ENCODE measurements at regions not wholly inside any gene's neighbourhood (a gene's known extent, or its start where the extent isn't known, plus 50 kb on each side); places are given as distances from the start of the nearest gene placed in this dataset.

GRCh38 chr2:58794916-58795315, 553.8 kb upstream of the FANCL start:
- FAIRE-seq: no peak
- in situ Hi-C loops (cut with MboI): no loop called here
- RAD21 ChIA-PET (ENCODE audit: unreplicated experiment): no interaction called here
- TF ChIP-seq YY1 (IDR thresholded peaks at IDR 0.05; ENCODE audit: low read depth, low read length) (no peak), CTCF (IDR thresholded peaks at IDR 0.05 in 2 of 3, conservative IDR thresholded peaks at IDR 0.05 in 1 of 3; ENCODE audit: control insufficient read depth in 2 of 3, extremely low read depth in 1 of 3, insufficient read depth in 1 of 3, low read depth in 3 of 3, low read length in 3 of 3) (no peak), EED (IDR thresholded peaks at IDR 0.05; ENCODE audit: low read depth) (no peak), ZNF274 (IDR thresholded peaks at IDR 0.05; ENCODE audit: insufficient read depth, insufficient read length) (no peak), ZNF217 (IDR thresholded peaks at IDR 0.05) (no peak), SRF (IDR thresholded peaks at IDR 0.05; ENCODE audit: low read depth in 2 of 2, low read length in 2 of 2) (no peak), NR2C1 (IDR thresholded peaks at IDR 0.05) (no peak), RAD51 (IDR thresholded peaks at IDR 0.05) (no peak), ZNF24 (IDR thresholded peaks at IDR 0.05) (no peak), E2F4 (IDR thresholded peaks at IDR 0.05; ENCODE audit: low read depth, low read length) (no peak)
- Histone ChIP-seq H4K20me1 (ENCODE audit: control insufficient read depth, insufficient read depth) (no peaks in the 10 kb centered on the region), H2AFZ (ENCODE audit: control insufficient read depth, low read depth, low read length) (no peak overlapping the region), H3K9ac (ENCODE audit: control insufficient read depth, insufficient read depth, low read length) (no peak overlapping the region), H3K4me1 (ENCODE audit: control insufficient read depth, insufficient read depth, low read length) (no peaks in the 10 kb centered on the region), H3K79me2 (ENCODE audit: control insufficient read depth, insufficient read depth, low read length) (no peaks in the 10 kb centered on the region), H3K4me3 (no peak overlapping the region), H3K27me3 (replicated peaks in 1 of 2; ENCODE audit: control insufficient read depth in 2 of 2, insufficient read depth in 2 of 2, low read length in 1 of 2) (no peaks in the 10 kb centered on the region), H3K4me2 (ENCODE audit: control insufficient read depth, insufficient read depth) (no peak overlapping the region), H3K9me3 (replicated peaks; ENCODE audit: control insufficient read depth, insufficient read depth, low read length) (no peaks in the 10 kb centered on the region), H3K36me3 (ENCODE audit: control insufficient read depth in 2 of 2, insufficient read depth in 2 of 2, low read length in 1 of 2) (no peaks in the 10 kb centered on the region), H3K27ac (ENCODE audit: control insufficient read depth, insufficient read depth) (no peak overlapping the region)
- POLR2A ChIA-PET: no interaction called here
- no peak for ATAC-seq
- intact Hi-C loops (cut with micrococcal nuclease; ENCODE audit: unreplicated experiment): no loop called here
- no peak for DNase-seq (ENCODE audit: low read depth, low spot score)
- BruUV-seq (replicated peaks): no TSS peak
- SMC1A ChIA-PET (ENCODE audit: uncharacterized antibody, unreplicated experiment): interaction anchor here (0.6 to 1.2 kb wide), 3 partner anchors 31 to 210 kb away, joined by 3 read pairs; no protein-coding TSS in a partner anchor
- CTCF ChIA-PET: interaction anchor here (1.0 to 1.5 kb wide), 2 partner anchors 32 to 78 kb away, joined by 3 to 4 read pairs; no protein-coding TSS in a partner anchor

Data from GM12878 (cell line).